Neural cell (in vitro differentiated cells): ENCODE measurements at regions not wholly inside any gene's neighbourhood (a gene's known extent, or its start where the extent isn't known, plus 50 kb on each side); places are given as distances from the start of the nearest gene placed in this dataset.

ENCODE experiments used
- H2AFZ ChIP-seq: fragments of 200-600, 300-800 bp; sonication (generic), shearing (Covaris generic); 2 replicates; pipeline ENCODE4 v1.6.0; 2014; ENCODE audit warnings: low read depth, mild to moderate bottlenecking, antibody characterized with exemption, low read length, moderate library complexity
- H3F3A ChIP-seq: fragments of 200-600 bp; shearing (Covaris generic); 2 replicates; pipeline ENCODE4 v1.6.1; 2016; ENCODE audit warnings: mild to moderate bottlenecking, moderate library complexity, mixed read lengths, antibody characterized with exemption, low read length; ENCODE audit not compliant: insufficient read depth, poor library complexity, severe bottlenecking
- H3K27ac ChIP-seq: fragments of 200-600, 300-800 bp; sonication (generic), shearing (Covaris generic); 2 replicates; pipeline ENCODE4 v1.5.1; 2014; ENCODE audit warnings: mild to moderate bottlenecking, low read length, moderate library complexity
- H3K27me3 ChIP-seq: fragments of 300-800, 200-600 bp; sonication (generic), shearing (Covaris generic); 2 replicates; pipeline ENCODE4 v1.6.0; 2014; ENCODE audit warnings: mild to moderate bottlenecking, low read depth, low read length, moderate library complexity; ENCODE audit not compliant: insufficient read depth
- H3K36me3 ChIP-seq: fragments of 300-800, 200-600 bp; sonication (generic), shearing (Covaris generic); 2 replicates; pipeline ENCODE4 v1.5.1; 2014; ENCODE audit warnings: mild to moderate bottlenecking, antibody characterized with exemption, low read length, moderate library complexity; ENCODE audit not compliant: insufficient read depth
- H3K4me2 ChIP-seq: fragments of 300-800, 200-600 bp; sonication (generic), shearing (Covaris generic); 2 replicates; pipeline ENCODE4 v1.6.0; 2014; ENCODE audit warnings: mild to moderate bottlenecking, low read length
- H3K4me3 ChIP-seq: fragments of 300-800, 200-600 bp; sonication (generic), shearing (Covaris generic); 2 replicates; pipeline ENCODE4 v1.5.1; 2014; ENCODE audit warnings: mild to moderate bottlenecking, low read length, moderate library complexity
- H3K79me2 ChIP-seq: fragments of 200-600 bp; shearing (Covaris generic); replicated peaks from 2 replicates; pipeline ENCODE4 v1.6.0; 2014; ENCODE audit warnings: mild to moderate bottlenecking, low read length, moderate library complexity; ENCODE audit not compliant: insufficient read depth
- H3K9ac ChIP-seq: fragments of 300-800, 200-600 bp; sonication (generic), shearing (Covaris generic); 2 replicates; pipeline ENCODE4 v1.6.1; 2016; ENCODE audit warnings: mild to moderate bottlenecking, low read length, mixed read lengths
- H3K9me2 ChIP-seq: fragments of 200-600 bp; shearing (Covaris generic); 2 replicates; pipeline ENCODE4 v1.6.1; 2016; ENCODE audit warnings: mild to moderate bottlenecking, low read length, mixed read lengths; ENCODE audit not compliant: insufficient read depth
- H3K9me3 ChIP-seq: fragments of 200-600, 300-800 bp; sonication (generic), shearing (Covaris generic); 2 replicates; pipeline ENCODE4 v1.6.1; 2016; ENCODE audit warnings: mild to moderate bottlenecking, mixed run types, low read length, moderate library complexity, mixed read lengths
- H4K20me1 ChIP-seq: fragments of 200-600 bp; shearing (Covaris generic); 2 replicates; pipeline ENCODE4 v1.6.1; 2016; ENCODE audit warnings: mild to moderate bottlenecking, mixed run types; ENCODE audit not compliant: insufficient read depth
- EP300 ChIP-seq: fragments of 450-650 bp; conservative IDR thresholded peaks from 2 replicates; pipeline ENCODE4 v1.6.1; 2014; ENCODE audit warnings: antibody characterized with exemption, mild to moderate bottlenecking, moderate library complexity; ENCODE audit not compliant: poor library complexity, severe bottlenecking
- EZH2 ChIP-seq: fragments of 200-600, 300-800 bp; shearing (Covaris generic), sonication (generic); IDR thresholded peaks from 2 replicates; pipeline ENCODE4 v1.6.1; 2014; ENCODE audit warnings: antibody characterized with exemption, low read length, borderline replicate concordance, mild to moderate bottlenecking; ENCODE audit not compliant: insufficient read depth, poor library complexity, severe bottlenecking
- MXI1 ChIP-seq: fragments of 450-650 bp; conservative IDR thresholded peaks from 2 replicates; pipeline ENCODE4 v1.6.1; 2014; ENCODE audit warnings: antibody characterized with exemption, mild to moderate bottlenecking; ENCODE audit not compliant: poor library complexity, severe bottlenecking
- POLR2AphosphoS5 ChIP-seq: IDR thresholded peaks from 2 replicates; pipeline ENCODE4 v1.6.1; 2012
- RAD21 ChIP-seq: fragments of 450-650 bp; conservative IDR thresholded peaks from 2 replicates; pipeline ENCODE4 v1.6.1; 2014; ENCODE audit warnings: antibody characterized with exemption, mild to moderate bottlenecking, moderate library complexity
- SMC3 ChIP-seq: fragments of 450-650 bp; conservative IDR thresholded peaks from 2 replicates; pipeline ENCODE4 v1.6.1; 2014; ENCODE audit warnings: antibody characterized with exemption, mild to moderate bottlenecking, moderate library complexity; ENCODE audit not compliant: poor library complexity
- TAF1 ChIP-seq: IDR thresholded peaks from 2 replicates; pipeline ENCODE4 v1.6.1; 2012; ENCODE audit warnings: low read depth
- TF ChIP-seq, protein P1 (sequence below): IDR thresholded peaks from 2 replicates; pipeline ENCODE4 v1.6.1; 2012; ENCODE audit warnings: borderline replicate concordance
- TF ChIP-seq, protein P2 (sequence below): fragments of 450-650 bp; IDR thresholded peaks from 2 replicates; pipeline ENCODE4 v1.5.1; 2014; ENCODE audit warnings: antibody characterized with exemption, mild to moderate bottlenecking, moderate library complexity; ENCODE audit not compliant: poor library complexity, severe bottlenecking

DNA sequence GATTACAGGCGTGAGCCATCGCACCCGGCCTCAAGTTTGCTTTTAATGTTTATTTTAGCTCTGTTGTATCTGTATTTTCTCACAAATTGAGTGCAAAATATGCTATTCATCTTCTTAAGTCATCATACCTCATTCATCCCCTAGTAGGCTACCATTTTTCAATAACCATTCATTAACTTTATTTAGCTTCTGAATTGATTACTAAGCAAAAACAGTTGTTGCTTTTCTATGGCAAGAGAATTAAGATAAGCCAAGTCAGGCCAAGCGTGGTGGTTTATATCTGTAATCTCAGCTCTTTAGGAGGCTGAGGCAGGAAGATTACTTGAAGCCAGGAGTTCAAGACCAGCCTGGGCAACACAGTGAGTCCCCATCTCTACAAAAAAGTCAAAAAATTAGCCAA lies 63.3 kb upstream of the CERS6 start:
- Histone ChIP-seq H3K9ac (no peak overlapping the region), H3K4me3 (no peak overlapping the region), H3K9me3 (no peaks in the 10 kb centered on the region), H3F3A (no peaks in the 10 kb centered on the region), H3K79me2 (no peaks in the 10 kb centered on the region), H3K27ac (no peak overlapping the region), H3K9me2 (no peaks in the 10 kb centered on the region), H3K36me3 (no peaks in the 10 kb centered on the region), H3K27me3 (no peaks in the 10 kb centered on the region), H4K20me1 (no peaks in the 10 kb centered on the region), H3K4me2 (no peak overlapping the region), H2AFZ (no peak overlapping the region)
- TF ChIP-seq SMC3 (no peak), RAD21 (no peak), TAF1 (no peak), EZH2 (no peak), EP300 (no peak), POLR2AphosphoS5 (no peak), MXI1 (no peak)
- TF ChIP-seq, protein P1, sequence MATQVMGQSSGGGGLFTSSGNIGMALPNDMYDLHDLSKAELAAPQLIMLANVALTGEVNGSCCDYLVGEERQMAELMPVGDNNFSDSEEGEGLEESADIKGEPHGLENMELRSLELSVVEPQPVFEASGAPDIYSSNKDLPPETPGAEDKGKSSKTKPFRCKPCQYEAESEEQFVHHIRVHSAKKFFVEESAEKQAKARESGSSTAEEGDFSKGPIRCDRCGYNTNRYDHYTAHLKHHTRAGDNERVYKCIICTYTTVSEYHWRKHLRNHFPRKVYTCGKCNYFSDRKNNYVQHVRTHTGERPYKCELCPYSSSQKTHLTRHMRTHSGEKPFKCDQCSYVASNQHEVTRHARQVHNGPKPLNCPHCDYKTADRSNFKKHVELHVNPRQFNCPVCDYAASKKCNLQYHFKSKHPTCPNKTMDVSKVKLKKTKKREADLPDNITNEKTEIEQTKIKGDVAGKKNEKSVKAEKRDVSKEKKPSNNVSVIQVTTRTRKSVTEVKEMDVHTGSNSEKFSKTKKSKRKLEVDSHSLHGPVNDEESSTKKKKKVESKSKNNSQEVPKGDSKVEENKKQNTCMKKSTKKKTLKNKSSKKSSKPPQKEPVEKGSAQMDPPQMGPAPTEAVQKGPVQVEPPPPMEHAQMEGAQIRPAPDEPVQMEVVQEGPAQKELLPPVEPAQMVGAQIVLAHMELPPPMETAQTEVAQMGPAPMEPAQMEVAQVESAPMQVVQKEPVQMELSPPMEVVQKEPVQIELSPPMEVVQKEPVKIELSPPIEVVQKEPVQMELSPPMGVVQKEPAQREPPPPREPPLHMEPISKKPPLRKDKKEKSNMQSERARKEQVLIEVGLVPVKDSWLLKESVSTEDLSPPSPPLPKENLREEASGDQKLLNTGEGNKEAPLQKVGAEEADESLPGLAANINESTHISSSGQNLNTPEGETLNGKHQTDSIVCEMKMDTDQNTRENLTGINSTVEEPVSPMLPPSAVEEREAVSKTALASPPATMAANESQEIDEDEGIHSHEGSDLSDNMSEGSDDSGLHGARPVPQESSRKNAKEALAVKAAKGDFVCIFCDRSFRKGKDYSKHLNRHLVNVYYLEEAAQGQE, result no peak
- TF ChIP-seq, protein P2, sequence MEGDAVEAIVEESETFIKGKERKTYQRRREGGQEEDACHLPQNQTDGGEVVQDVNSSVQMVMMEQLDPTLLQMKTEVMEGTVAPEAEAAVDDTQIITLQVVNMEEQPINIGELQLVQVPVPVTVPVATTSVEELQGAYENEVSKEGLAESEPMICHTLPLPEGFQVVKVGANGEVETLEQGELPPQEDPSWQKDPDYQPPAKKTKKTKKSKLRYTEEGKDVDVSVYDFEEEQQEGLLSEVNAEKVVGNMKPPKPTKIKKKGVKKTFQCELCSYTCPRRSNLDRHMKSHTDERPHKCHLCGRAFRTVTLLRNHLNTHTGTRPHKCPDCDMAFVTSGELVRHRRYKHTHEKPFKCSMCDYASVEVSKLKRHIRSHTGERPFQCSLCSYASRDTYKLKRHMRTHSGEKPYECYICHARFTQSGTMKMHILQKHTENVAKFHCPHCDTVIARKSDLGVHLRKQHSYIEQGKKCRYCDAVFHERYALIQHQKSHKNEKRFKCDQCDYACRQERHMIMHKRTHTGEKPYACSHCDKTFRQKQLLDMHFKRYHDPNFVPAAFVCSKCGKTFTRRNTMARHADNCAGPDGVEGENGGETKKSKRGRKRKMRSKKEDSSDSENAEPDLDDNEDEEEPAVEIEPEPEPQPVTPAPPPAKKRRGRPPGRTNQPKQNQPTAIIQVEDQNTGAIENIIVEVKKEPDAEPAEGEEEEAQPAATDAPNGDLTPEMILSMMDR, result no peak

DNA sequence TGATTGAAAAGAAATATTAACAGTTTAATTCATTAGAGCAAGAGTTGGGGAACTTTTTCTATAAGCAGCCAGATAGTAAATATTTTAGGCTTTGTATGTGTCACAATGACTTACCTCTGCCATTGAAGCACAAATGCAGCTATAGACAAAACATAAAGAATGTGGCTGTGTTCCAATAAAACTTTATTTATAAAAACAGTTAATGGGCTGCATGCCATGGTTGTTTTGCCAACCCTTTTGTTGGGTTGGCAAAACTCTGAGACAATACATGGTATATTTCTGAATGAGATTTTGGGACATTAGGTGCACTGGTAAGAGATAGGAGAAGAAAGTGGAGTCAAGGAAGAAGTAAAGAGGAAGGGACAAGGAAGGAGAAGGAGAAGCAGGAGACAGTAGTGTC lies 61.8 kb upstream of the CERS6 start:
- H3K9ac ChIP-seq, result no peak overlapping the region
- no peaks in the 10 kb centered on the region for H3K9me3 ChIP-seq
- no peak overlapping the region for H3K4me3 ChIP-seq
- no peak overlapping the region for H2AFZ ChIP-seq
- no peaks in the 10 kb centered on the region for H3F3A ChIP-seq
- H3K36me3 ChIP-seq, result no peaks in the 10 kb centered on the region
- H3K9me2 ChIP-seq, result no peaks in the 10 kb centered on the region
- no peak overlapping the region for H3K27ac ChIP-seq
- H3K79me2 ChIP-seq, result no peaks in the 10 kb centered on the region
- no peak for TF ChIP-seq TAF1
- TF ChIP-seq, protein P2, result no peak
- no peak for TF ChIP-seq EP300
- TF ChIP-seq, protein P1, result no peak
- no peak for TF ChIP-seq RAD21
- no peak for TF ChIP-seq MXI1
- no peak for TF ChIP-seq POLR2AphosphoS5
- H3K27me3 ChIP-seq, result no peaks in the 10 kb centered on the region
- H3K4me2 ChIP-seq, result no peak overlapping the region
- H4K20me1 ChIP-seq, result no peaks in the 10 kb centered on the region
